ENCODE measurements at regions not wholly inside any gene's neighbourhood (a gene's known extent, or its start where the extent isn't known, plus 50 kb on each side); places are given as distances from the start of the nearest gene placed in this dataset.

- Histone ChIP-seq H3K4me3 (ENCODE audit: insufficient read depth, low read depth, low read length) (no peak overlapping the region), H3K9me3 (ENCODE audit: insufficient read depth, low read depth, low read length) (no peaks in the 10 kb centered on the region), H3K36me3 (ENCODE audit: insufficient read depth, low read length) (no peaks in the 10 kb centered on the region), H3K27me3 (ENCODE audit: insufficient read depth, low read length) (no peaks in the 10 kb centered on the region), H2AFZ (ENCODE audit: low read depth, low read length) (no peak overlapping the region), H4K20me1 (ENCODE audit: insufficient read depth, low read length) (no peaks in the 10 kb centered on the region), H3K79me2 (ENCODE audit: insufficient read depth, low read length) (no peaks in the 10 kb centered on the region), H3K27ac (ENCODE audit: low read depth, low read length) (no peak overlapping the region), H3K4me2 (ENCODE audit: low read length) (no peak overlapping the region), H3K4me1 (ENCODE audit: insufficient read depth, low read length) (no peaks in the 10 kb centered on the region), H3K9ac (ENCODE audit: low read length) (no peak overlapping the region)
- Mint-ChIP-seq H3K9me3 (ENCODE audit: unreplicated experiment) (no peaks in the 10 kb centered on the region), H3K27me3 (ENCODE audit: low read depth, unreplicated experiment) (no peaks in the 10 kb centered on the region), H3K4me1 (ENCODE audit: low read depth, unreplicated experiment) (no peaks in the 10 kb centered on the region), H3K36me3 (ENCODE audit: low read depth, unreplicated experiment) (no peaks in the 10 kb centered on the region), H3K4me3 (ENCODE audit: unreplicated experiment) (no peak overlapping the region), H3K27ac (ENCODE audit: unreplicated experiment) (no peak overlapping the region)
- FAIRE-seq (no peak), DNase-seq (ENCODE audit: low read depth) (no peak)
- no peak for TF ChIP-seq EZH2 (IDR thresholded peaks at IDR 0.05; ENCODE audit: insufficient read depth, low read length)
- no peak for TF ChIP-seq CTCF (IDR thresholded peaks at IDR 0.05; ENCODE audit: insufficient read depth, low read depth, low read length)
Measured at GRCh38 chrX:14083783-14084182, 54.1 kb upstream of the GEMIN8 start.

GRCh38 chrX:14079891-14080430 lies 50.3 kb upstream of the GEMIN8 start:
- FAIRE-seq, result no peak
- no peaks in the 10 kb centered on the region for H3K4me1 ChIP-seq (ENCODE audit: insufficient read depth, low read length)
- H3K27ac ChIP-seq (ENCODE audit: low read depth, low read length), result no peak overlapping the region

More at GRCh38 chrX:14079891-14080430, 50.3 kb upstream of the GEMIN8 start:
- no peaks in the 10 kb centered on the region for H3K36me3 ChIP-seq (ENCODE audit: insufficient read depth, low read length)
- Mint-ChIP-seq H3K27ac (ENCODE audit: unreplicated experiment) (no peak overlapping the region), H3K4me1 (ENCODE audit: low read depth, unreplicated experiment) (no peaks in the 10 kb centered on the region), H3K9me3 (ENCODE audit: unreplicated experiment) (no peaks in the 10 kb centered on the region), H3K4me3 (ENCODE audit: unreplicated experiment) (no peak overlapping the region), H3K36me3 (ENCODE audit: low read depth, unreplicated experiment) (no peaks in the 10 kb centered on the region), H3K27me3 (ENCODE audit: low read depth, unreplicated experiment) (no peaks in the 10 kb centered on the region)
- no peaks in the 10 kb centered on the region for H3K9me3 ChIP-seq (ENCODE audit: insufficient read depth, low read depth, low read length)
- H3K4me2 ChIP-seq (ENCODE audit: low read length), result no peak overlapping the region
- DNase-seq (ENCODE audit: low read depth), result no peak
- no peaks in the 10 kb centered on the region for H3K79me2 ChIP-seq (ENCODE audit: insufficient read depth, low read length)
- no peak for TF ChIP-seq CTCF (IDR thresholded peaks at IDR 0.05; ENCODE audit: insufficient read depth, low read depth, low read length)
- no peak for TF ChIP-seq EZH2 (IDR thresholded peaks at IDR 0.05; ENCODE audit: insufficient read depth, low read length)
- H3K27me3 ChIP-seq (ENCODE audit: insufficient read depth, low read length), result no peaks in the 10 kb centered on the region
- no peaks in the 10 kb centered on the region for H4K20me1 ChIP-seq (ENCODE audit: insufficient read depth, low read length)
- no peak overlapping the region for H2AFZ ChIP-seq (ENCODE audit: low read depth, low read length)
- H3K9ac ChIP-seq (ENCODE audit: low read length), result no peak overlapping the region
- no peak overlapping the region for H3K4me3 ChIP-seq (ENCODE audit: insufficient read depth, low read depth, low read length)

Data from astrocyte (in vitro differentiated cells and primary cell).